Vagina (tissue), 2 donors: ENCODE measurements at regions not wholly inside any gene's neighbourhood (a gene's known extent, or its start where the extent isn't known, plus 50 kb on each side); places are given as distances from the start of the nearest gene placed in this dataset.

Experiments
- POLR2A ChIP-seq, 2 donors: fragments of 450-650 bp; IDR thresholded peaks; one replicate each; pipeline ENCODE4 v1.6.1; 2017; ENCODE audit warnings: antibody characterized with exemption in 2 of 2, mild to moderate bottlenecking in 2 of 2, moderate library complexity in 2 of 2
- TF ChIP-seq, protein P1 (sequence below), 3 experiments: fragments of 450-650 bp in 2 of 3; fragments of 200-600 bp in 1 of 3; sonication (generic) in 1 of 3; IDR thresholded peaks; one replicate each; pipeline ENCODE4 v1.5.1; 2017 to 2019; ENCODE audit warnings: antibody characterized with exemption in 3 of 3, mild to moderate bottlenecking in 2 of 3, moderate library complexity in 2 of 3

GRCh38 chr5:63877961-63878360 lies 84.3 kb downstream of the HTR1A start:
- TF ChIP-seq POLR2A (IDR thresholded peaks at IDR 0.05): no peak
- TF ChIP-seq, protein P1, sequence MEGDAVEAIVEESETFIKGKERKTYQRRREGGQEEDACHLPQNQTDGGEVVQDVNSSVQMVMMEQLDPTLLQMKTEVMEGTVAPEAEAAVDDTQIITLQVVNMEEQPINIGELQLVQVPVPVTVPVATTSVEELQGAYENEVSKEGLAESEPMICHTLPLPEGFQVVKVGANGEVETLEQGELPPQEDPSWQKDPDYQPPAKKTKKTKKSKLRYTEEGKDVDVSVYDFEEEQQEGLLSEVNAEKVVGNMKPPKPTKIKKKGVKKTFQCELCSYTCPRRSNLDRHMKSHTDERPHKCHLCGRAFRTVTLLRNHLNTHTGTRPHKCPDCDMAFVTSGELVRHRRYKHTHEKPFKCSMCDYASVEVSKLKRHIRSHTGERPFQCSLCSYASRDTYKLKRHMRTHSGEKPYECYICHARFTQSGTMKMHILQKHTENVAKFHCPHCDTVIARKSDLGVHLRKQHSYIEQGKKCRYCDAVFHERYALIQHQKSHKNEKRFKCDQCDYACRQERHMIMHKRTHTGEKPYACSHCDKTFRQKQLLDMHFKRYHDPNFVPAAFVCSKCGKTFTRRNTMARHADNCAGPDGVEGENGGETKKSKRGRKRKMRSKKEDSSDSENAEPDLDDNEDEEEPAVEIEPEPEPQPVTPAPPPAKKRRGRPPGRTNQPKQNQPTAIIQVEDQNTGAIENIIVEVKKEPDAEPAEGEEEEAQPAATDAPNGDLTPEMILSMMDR (IDR thresholded peaks at IDR 0.05): no peak
